GM12872 (cell line): ENCODE measurements at regions not wholly inside any gene's neighbourhood (a gene's known extent, or its start where the extent isn't known, plus 50 kb on each side); places are given as distances from the start of the nearest gene placed in this dataset.

ENCODE experiments used
- CTCF ChIP-seq: IDR thresholded peaks from 3 replicates; pipeline ENCODE4 v1.5.1; 2011; ENCODE audit warnings: low read depth, mild to moderate bottlenecking, low read length, moderate library complexity; ENCODE audit not compliant: insufficient read depth

GRCh38 chr15:70347321-70348225 is 249.9 kb upstream of the TLE3 start:
- no peak for TF ChIP-seq CTCF

- TF ChIP-seq CTCF, result no peak
These were observed 247.7 kb upstream of the TLE3 start for GRCh38 chr15:70345251-70346019.

- TF ChIP-seq CTCF, result no peak
These were observed 246.9 kb upstream of the TLE3 start for GRCh38 chr15:70344666-70345065.

GRCh38 chr15:70343961-70344621 is 246.4 kb upstream of the TLE3 start:
- no peak for TF ChIP-seq CTCF

- TF ChIP-seq CTCF, result no peak
These were observed 245.1 kb upstream of the TLE3 start for GRCh38 chr15:70342554-70343548.

- no peak for TF ChIP-seq CTCF
These were observed 244.4 kb upstream of the TLE3 start for GRCh38 chr15:70342141-70342540.
